Activated T-cell treated with anti-CD3 and anti-CD28 coated beads, Interleukin-2, amount 50 U/mL, for 4 hours (primary cell): ENCODE measurements at regions not wholly inside any gene's neighbourhood (a gene's known extent, or its start where the extent isn't known, plus 50 kb on each side); places are given as distances from the start of the nearest gene placed in this dataset.
"Not testable (repeated sequence)": the region's sequence is repeated elsewhere in the genome, so short reads cannot be mapped to it uniquely, and the experiment has no call there.

Experiments used
- ATAC-seq, 2 donors: fragments of 200-7000 bp; cut with Tn5 transposase; one replicate each; pipeline ENCODE4 v1.10.0; 2021
- DNase-seq: peaks from one replicate; pipeline ENCODE4 v3.0.0-alpha.2; 2020
- H3K27me3 Mint-ChIP-seq: one replicate; pipeline ENCODE4 v1.8.0; 2021; ENCODE audit warnings: low read depth, mixed read lengths
- H3K36me3 Mint-ChIP-seq: one replicate; pipeline ENCODE4 v1.8.0; 2022; ENCODE audit warnings: mixed read lengths; ENCODE audit not compliant: insufficient read depth
- H3K4me1 Mint-ChIP-seq: one replicate; pipeline ENCODE4 v1.8.0; 2021; ENCODE audit warnings: low read depth, mixed read lengths
- H3K4me3 Mint-ChIP-seq: one replicate; pipeline ENCODE4 v1.8.0; 2021; ENCODE audit warnings: mild to moderate bottlenecking, moderate library complexity, mixed read lengths
- H3K9me3 Mint-ChIP-seq: one replicate; pipeline ENCODE4 v1.8.0; 2021; ENCODE audit warnings: mixed read lengths

DNA sequence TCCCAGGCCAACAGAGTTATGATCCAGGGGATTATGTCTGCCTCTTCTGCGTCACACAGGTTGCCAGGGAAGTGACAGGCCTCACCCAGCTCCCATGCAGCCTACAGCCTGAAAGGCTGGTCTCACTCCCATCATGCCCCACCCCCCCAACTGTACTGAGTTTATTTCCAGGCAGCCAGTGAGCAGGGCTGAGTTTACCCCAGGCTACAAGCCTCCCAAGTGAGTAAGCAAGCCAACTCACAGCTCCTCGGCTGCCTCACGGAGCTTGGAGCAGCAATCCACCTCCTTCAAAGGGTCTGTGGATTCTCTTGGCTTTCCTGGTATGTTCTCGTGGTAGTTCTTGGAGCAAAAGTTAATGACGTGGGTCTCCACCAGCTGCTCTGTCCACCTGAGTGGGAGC lies 1147.6 kb upstream of the ADGRL4 start:
- Mint-ChIP-seq H3K9me3 (peaks cover 17% of the 10 kb centered on the region), H3K27me3 (no peaks in the 10 kb centered on the region), H3K4me1 (no peaks in the 10 kb centered on the region), H3K36me3 (no peaks in the 10 kb centered on the region), H3K4me3 (no peak overlapping the region)
- DNase-seq, result no peak
- no peak for ATAC-seq

DNA sequence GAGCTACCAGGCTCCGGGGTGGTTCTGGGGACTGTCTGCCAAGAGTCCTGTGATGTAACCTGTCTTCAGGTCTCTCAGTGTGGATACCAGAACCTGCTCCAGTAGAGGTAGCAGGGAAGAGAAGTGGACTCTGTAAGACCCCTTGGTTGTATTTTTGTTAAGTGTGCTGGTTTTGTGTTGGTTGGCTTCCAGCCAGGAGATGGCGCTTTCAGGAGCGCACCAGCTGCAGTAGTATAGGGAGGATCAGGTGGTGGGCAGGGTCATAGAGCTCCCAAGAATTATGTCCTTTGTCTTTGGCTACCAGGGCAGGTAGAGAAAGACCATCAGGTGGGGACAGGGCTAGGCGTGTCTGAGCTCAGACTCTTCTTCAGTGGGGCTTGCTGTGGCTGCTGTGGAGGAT lies 1147.2 kb upstream of the ADGRL4 start:
- no peak overlapping the region for H3K4me3 Mint-ChIP-seq
- DNase-seq (no peak), ATAC-seq (no peak)
- peaks cover 20% of the 10 kb centered on the region for H3K9me3 Mint-ChIP-seq
- no peaks in the 10 kb centered on the region for H3K4me1 Mint-ChIP-seq
- H3K27me3 Mint-ChIP-seq, result no peaks in the 10 kb centered on the region
- no peaks in the 10 kb centered on the region for H3K36me3 Mint-ChIP-seq

DNA sequence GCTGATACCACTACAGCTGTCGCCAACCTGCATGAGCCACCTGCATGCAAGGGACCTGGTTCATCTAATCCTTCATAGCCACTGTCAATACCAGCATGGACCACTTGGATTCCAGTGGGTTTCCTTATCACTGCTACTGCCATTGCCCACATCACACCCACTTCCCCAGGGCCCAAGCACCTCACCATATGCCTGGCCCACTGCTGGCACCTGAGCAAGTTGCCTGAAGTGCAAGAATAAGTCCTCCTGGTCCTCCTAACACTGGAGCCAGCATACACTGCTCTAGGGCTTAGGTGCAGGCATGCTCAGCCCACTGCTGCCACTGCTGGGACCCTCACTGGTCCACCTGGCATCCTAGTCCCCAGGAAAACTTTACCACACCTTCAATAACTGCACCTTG lies 1136.8 kb upstream of the ADGRL4 start:
- H3K4me1 Mint-ChIP-seq, result no peaks in the 10 kb centered on the region
- DNase-seq, result no peak
- H3K27me3 Mint-ChIP-seq, result no peaks in the 10 kb centered on the region
- H3K9me3 Mint-ChIP-seq, result peaks cover 26% of the 10 kb centered on the region
- H3K36me3 Mint-ChIP-seq, result no peaks in the 10 kb centered on the region
- no peak for ATAC-seq
- no peak overlapping the region for H3K4me3 Mint-ChIP-seq

DNA sequence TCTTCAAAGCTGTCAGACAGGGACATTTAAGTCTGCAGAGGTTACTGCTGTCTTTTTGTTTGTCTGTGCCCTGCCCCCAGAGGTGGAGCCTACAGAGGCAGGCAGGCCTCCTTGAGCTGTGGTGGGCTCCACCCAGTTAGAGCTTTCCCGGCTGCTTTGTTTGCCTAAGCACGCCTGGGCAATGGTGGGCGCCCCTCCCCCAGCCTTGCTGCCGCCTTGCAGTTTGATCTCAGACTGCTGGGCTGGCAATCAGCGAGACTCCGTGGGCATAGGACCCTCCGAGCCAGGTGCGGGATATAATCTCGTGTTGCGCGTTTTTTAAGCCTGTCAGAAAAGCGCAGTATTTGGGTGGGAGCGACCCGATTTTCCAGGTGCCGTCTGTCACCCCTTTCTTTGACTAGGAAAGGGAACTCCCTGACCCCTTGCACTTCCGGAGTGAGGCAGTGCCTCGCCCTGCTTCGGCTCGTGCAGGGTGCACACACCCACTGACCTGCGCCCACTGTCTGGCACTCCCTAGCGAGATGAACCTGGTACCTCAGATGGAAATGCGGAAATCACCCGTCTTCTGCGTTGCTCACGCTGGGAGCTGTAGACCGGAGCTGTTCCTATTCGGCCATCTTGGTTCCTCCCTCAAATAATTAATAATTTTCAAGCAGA lies 1131.5 kb upstream of the ADGRL4 start:
- not testable (repeated sequence) for H3K36me3 Mint-ChIP-seq, ATAC-seq, H3K4me3 Mint-ChIP-seq, H3K4me1 Mint-ChIP-seq, DNase-seq, H3K9me3 Mint-ChIP-seq, H3K27me3 Mint-ChIP-seq

- DNase-seq (no peak), ATAC-seq (no peak)
- Mint-ChIP-seq H3K4me1 (no peaks in the 10 kb centered on the region), H3K9me3 (peaks cover 32% of the 10 kb centered on the region), H3K27me3 (no peaks in the 10 kb centered on the region), H3K36me3 (no peaks in the 10 kb centered on the region), H3K4me3 (no peak overlapping the region)
These were observed 1106.9 kb upstream of the ADGRL4 start for GRCh38 chr1:80113168-80114038.

GRCh38 chr1:80101159-80101558 lies 1094.6 kb upstream of the ADGRL4 start:
- Mint-ChIP-seq H3K9me3 (peaks cover 31% of the 10 kb centered on the region), H3K27me3 (no peaks in the 10 kb centered on the region), H3K4me1 (no peaks in the 10 kb centered on the region), H3K4me3 (no peak overlapping the region), H3K36me3 (no peaks in the 10 kb centered on the region)
- ATAC-seq (no peak), DNase-seq (no peak)

DNA sequence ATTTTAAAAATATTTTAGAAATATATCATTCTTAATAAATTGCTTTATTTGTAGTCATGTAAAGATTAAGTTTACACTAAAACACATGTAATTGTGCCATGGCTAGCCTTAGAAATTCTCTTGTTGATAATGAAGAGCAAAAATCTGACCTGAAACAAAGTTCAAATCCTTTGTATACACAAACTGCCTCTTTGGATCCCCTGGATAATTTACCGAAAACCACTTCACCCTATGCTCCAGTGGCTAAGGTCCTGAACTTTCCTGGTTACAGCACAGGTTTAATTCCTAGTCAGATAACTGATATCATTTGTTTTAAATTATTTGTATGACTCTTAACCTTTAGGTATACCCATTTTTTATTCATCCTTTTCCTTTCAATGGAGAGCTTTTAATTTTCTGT lies 1093.2 kb upstream of the ADGRL4 start:
- no peak overlapping the region for H3K4me3 Mint-ChIP-seq
- no peaks in the 10 kb centered on the region for H3K27me3 Mint-ChIP-seq
- ATAC-seq, result no peak
- DNase-seq, result no peak
- peaks cover 34% of the 10 kb centered on the region for H3K9me3 Mint-ChIP-seq
- H3K4me1 Mint-ChIP-seq, result no peaks in the 10 kb centered on the region
- no peaks in the 10 kb centered on the region for H3K36me3 Mint-ChIP-seq

- peaks cover 8% of the 10 kb centered on the region for H3K9me3 Mint-ChIP-seq
- ATAC-seq, result no peak
- H3K36me3 Mint-ChIP-seq, result no peaks in the 10 kb centered on the region
- no peaks in the 10 kb centered on the region for H3K27me3 Mint-ChIP-seq
- no peak overlapping the region for H3K4me3 Mint-ChIP-seq
- no peaks in the 10 kb centered on the region for H3K4me1 Mint-ChIP-seq
- DNase-seq, result no peak
These were observed 1078.5 kb upstream of the ADGRL4 start for GRCh38 chr1:80085067-80085466.

DNA sequence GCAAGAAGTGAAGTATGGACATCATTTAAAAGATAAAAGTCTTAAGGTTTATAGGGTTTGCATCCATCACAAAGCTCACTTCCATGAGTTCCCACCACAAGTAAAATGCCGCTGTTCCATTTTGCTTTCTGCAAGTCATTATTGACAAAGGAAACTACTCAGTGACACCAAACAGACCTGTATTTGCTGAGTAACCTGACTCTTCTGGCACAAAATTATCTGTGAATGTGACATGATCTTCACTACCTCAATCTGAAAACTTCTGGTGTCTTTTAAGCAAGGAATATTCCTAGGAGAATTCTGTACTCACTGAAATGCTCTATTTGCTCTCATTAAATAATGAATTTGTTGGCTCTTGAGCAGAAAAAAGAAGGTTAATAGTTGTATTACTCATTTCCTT lies 1077.4 kb upstream of the ADGRL4 start:
- Mint-ChIP-seq H3K9me3 (peaks cover 4% of the 10 kb centered on the region), H3K27me3 (no peaks in the 10 kb centered on the region), H3K36me3 (no peaks in the 10 kb centered on the region), H3K4me3 (no peak overlapping the region), H3K4me1 (no peaks in the 10 kb centered on the region)
- DNase-seq, result no peak
- ATAC-seq, result no peak

GRCh38 chr1:80076469-80076868 lies 1069.9 kb upstream of the ADGRL4 start:
- peaks cover 4% of the 10 kb centered on the region for H3K9me3 Mint-ChIP-seq
- no peaks in the 10 kb centered on the region for H3K4me1 Mint-ChIP-seq
- H3K36me3 Mint-ChIP-seq, result no peaks in the 10 kb centered on the region
- H3K4me3 Mint-ChIP-seq, result no peak overlapping the region
- no peak for ATAC-seq
- H3K27me3 Mint-ChIP-seq, result no peaks in the 10 kb centered on the region
- no peak for DNase-seq

DNA sequence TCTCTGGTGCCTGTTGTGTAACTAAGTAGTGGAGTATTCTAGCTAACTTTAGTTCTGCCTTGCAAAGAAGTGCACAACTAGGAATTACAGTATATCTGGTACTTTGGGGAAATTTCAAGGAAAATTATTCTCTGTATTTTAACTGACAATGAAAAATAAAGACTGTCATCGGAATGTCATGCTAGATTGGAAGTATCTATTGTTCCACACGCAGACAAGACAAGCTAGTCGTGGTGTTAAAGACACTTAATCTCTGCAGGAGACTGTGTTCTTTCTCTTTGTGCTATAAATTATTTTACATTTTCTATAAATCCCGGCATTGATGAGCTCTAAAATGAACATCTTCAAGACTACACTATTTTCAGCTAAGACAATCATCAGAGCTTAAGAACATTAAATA lies 1068.8 kb upstream of the ADGRL4 start:
- Mint-ChIP-seq H3K4me1 (no peaks in the 10 kb centered on the region), H3K27me3 (no peaks in the 10 kb centered on the region), H3K36me3 (no peaks in the 10 kb centered on the region), H3K9me3 (peaks cover 4% of the 10 kb centered on the region), H3K4me3 (no peak overlapping the region)
- no peak for ATAC-seq
- no peak for DNase-seq

GRCh38 chr1:80072563-80072962 lies 1066.0 kb upstream of the ADGRL4 start:
- no peaks in the 10 kb centered on the region for H3K4me1 Mint-ChIP-seq
- H3K36me3 Mint-ChIP-seq, result no peaks in the 10 kb centered on the region

DNA sequence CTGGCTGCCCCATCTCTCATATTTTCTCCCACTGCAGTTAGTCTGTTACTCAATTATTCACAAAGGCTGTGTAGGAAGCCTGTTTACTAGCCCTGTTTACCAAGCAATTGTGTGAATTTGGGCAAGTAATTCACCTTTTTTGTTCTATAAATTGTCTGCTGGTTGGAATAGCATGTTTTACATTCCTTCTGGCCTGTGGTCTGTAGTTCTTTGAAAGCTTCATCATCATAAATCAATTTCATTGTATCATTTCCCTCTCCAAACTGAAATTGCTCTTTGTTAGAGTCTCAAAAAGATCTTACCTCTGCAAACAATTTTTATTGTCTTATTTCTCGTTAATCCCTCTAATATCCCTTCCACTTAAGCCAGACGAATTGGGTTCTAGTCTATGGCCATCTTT lies 1059.5 kb upstream of the ADGRL4 start:
- Mint-ChIP-seq H3K27me3 (no peaks in the 10 kb centered on the region), H3K4me1 (no peaks in the 10 kb centered on the region), H3K36me3 (no peaks in the 10 kb centered on the region), H3K9me3 (peaks cover 3% of the 10 kb centered on the region), H3K4me3 (no peak overlapping the region)
- ATAC-seq (no peak), DNase-seq (no peak)

More at GRCh38 chr1:80072563-80072962, 1066.0 kb upstream of the ADGRL4 start:
- peaks cover 6% of the 10 kb centered on the region for H3K9me3 Mint-ChIP-seq
- H3K27me3 Mint-ChIP-seq, result no peaks in the 10 kb centered on the region
- DNase-seq (no peak), ATAC-seq (no peak)
- no peak overlapping the region for H3K4me3 Mint-ChIP-seq

GRCh38 chr1:80064524-80064923 lies 1058.0 kb upstream of the ADGRL4 start:
- DNase-seq (no peak), ATAC-seq (no peak)
- H3K4me1 Mint-ChIP-seq, result no peaks in the 10 kb centered on the region
- no peaks in the 10 kb centered on the region for H3K27me3 Mint-ChIP-seq
- H3K9me3 Mint-ChIP-seq, result peaks cover 3% of the 10 kb centered on the region
- H3K4me3 Mint-ChIP-seq, result no peak overlapping the region
- H3K36me3 Mint-ChIP-seq, result no peaks in the 10 kb centered on the region

- ATAC-seq, result no peak
- DNase-seq, result no peak
- Mint-ChIP-seq H3K4me3 (no peak overlapping the region), H3K36me3 (no peaks in the 10 kb centered on the region), H3K9me3 (no peaks in the 10 kb centered on the region), H3K4me1 (no peaks in the 10 kb centered on the region), H3K27me3 (no peaks in the 10 kb centered on the region)
These were observed 1053.4 kb upstream of the ADGRL4 start for GRCh38 chr1:80059940-80060339.
